HFFc6 (cell line): ENCODE measurements at regions not wholly inside any gene's neighbourhood (a gene's known extent, or its start where the extent isn't known, plus 50 kb on each side); places are given as distances from the start of the nearest gene placed in this dataset.
"Not testable (repeated sequence)": the region's sequence is repeated elsewhere in the genome, so short reads cannot be mapped to it uniquely, and the experiment has no call there.

Source experiments
- DNase-seq: peaks from one replicate; pipeline ENCODE4 v3.0.0-alpha.2; 2018
- H3K27ac Mint-ChIP-seq: 2 replicates; pipeline ENCODE4 v1.8.0; 2020; ENCODE audit warnings: mild to moderate bottlenecking, mixed read lengths
- H3K27me3 Mint-ChIP-seq: 2 replicates; pipeline ENCODE4 v1.8.0; 2021; ENCODE audit warnings: mild to moderate bottlenecking, moderate library complexity, mixed read lengths; ENCODE audit not compliant: insufficient read depth
- H3K36me3 Mint-ChIP-seq: 2 replicates; pipeline ENCODE4 v1.8.0; 2021; ENCODE audit warnings: low read depth, mixed read lengths
- H3K4me1 Mint-ChIP-seq: 2 replicates; pipeline ENCODE4 v1.8.0; 2020; ENCODE audit warnings: low read depth, mixed read lengths
- H3K4me3 Mint-ChIP-seq: 2 replicates; pipeline ENCODE4 v1.8.0; 2020; ENCODE audit warnings: mild to moderate bottlenecking, moderate library complexity, mixed read lengths
- H3K9me3 Mint-ChIP-seq: 2 replicates; pipeline ENCODE4 v1.8.0; 2020; ENCODE audit warnings: mild to moderate bottlenecking, mixed read lengths
- CTCF ChIP-seq: fragments of 200-600 bp; sonication (generic); IDR thresholded peaks from 2 replicates; pipeline ENCODE4 v1.5.0; 2021; ENCODE audit warnings: antibody characterized with exemption, mild to moderate bottlenecking

GRCh38 chr2:199552141-199552540 lies 94.4 kb upstream of the SATB2 start:
- Mint-ChIP-seq H3K9me3 (peaks cover 22% of the 10 kb centered on the region), H3K27ac (no peak overlapping the region)
- no peak for DNase-seq

GRCh38 chr2:199543606-199544172 lies 86.0 kb upstream of the SATB2 start:
- Mint-ChIP-seq H3K36me3 (no peaks in the 10 kb centered on the region), H3K9me3 (peaks cover 30% of the 10 kb centered on the region), H3K4me3 (no peak overlapping the region), H3K4me1 (no peaks in the 10 kb centered on the region), H3K27ac (no peak overlapping the region), H3K27me3 (no peaks in the 10 kb centered on the region)
- DNase-seq: no peak
- TF ChIP-seq CTCF: no peak

More at GRCh38 chr2:199552141-199552540, 94.4 kb upstream of the SATB2 start:
- Mint-ChIP-seq H3K4me1 (no peaks in the 10 kb centered on the region), H3K4me3 (no peak overlapping the region), H3K36me3 (no peaks in the 10 kb centered on the region), H3K27me3 (no peaks in the 10 kb centered on the region)
- TF ChIP-seq CTCF: no peak

- DNase-seq: no peak
- no peaks in the 10 kb centered on the region for H3K36me3 Mint-ChIP-seq
- peaks cover 11% of the 10 kb centered on the region for H3K9me3 Mint-ChIP-seq
- no peak overlapping the region for H3K27ac Mint-ChIP-seq
- H3K27me3 Mint-ChIP-seq: no peaks in the 10 kb centered on the region
- no peak overlapping the region for H3K4me3 Mint-ChIP-seq
- TF ChIP-seq CTCF: no peak
- no peaks in the 10 kb centered on the region for H3K4me1 Mint-ChIP-seq
Measured at GRCh38 chr2:199535445-199536177, 77.9 kb upstream of the SATB2 start.

- not testable (repeated sequence) for H3K27me3 Mint-ChIP-seq, H3K4me3 Mint-ChIP-seq, H3K36me3 Mint-ChIP-seq, H3K27ac Mint-ChIP-seq, DNase-seq, H3K4me1 Mint-ChIP-seq
- peaks cover 15% of the 10 kb centered on the region for H3K9me3 Mint-ChIP-seq
Measured at GRCh38 chr2:199533873-199534272, 76.1 kb upstream of the SATB2 start.

- no peaks in the 10 kb centered on the region for H3K36me3 Mint-ChIP-seq
- no peak overlapping the region for H3K4me3 Mint-ChIP-seq
- H3K4me1 Mint-ChIP-seq: no peaks in the 10 kb centered on the region
- no peak for TF ChIP-seq CTCF
- H3K27ac Mint-ChIP-seq: no peak overlapping the region
- no peaks in the 10 kb centered on the region for H3K27me3 Mint-ChIP-seq
- no peak for DNase-seq
- H3K9me3 Mint-ChIP-seq: peaks cover 23% of the 10 kb centered on the region
Measured at GRCh38 chr2:199527071-199527470, 69.3 kb upstream of the SATB2 start.

GRCh38 chr2:199524689-199525574 lies 67.2 kb upstream of the SATB2 start:
- TF ChIP-seq CTCF: no peak
- no peak for DNase-seq
- no peaks in the 10 kb centered on the region for H3K27me3 Mint-ChIP-seq

More at GRCh38 chr2:199524689-199525574, 67.2 kb upstream of the SATB2 start:
- Mint-ChIP-seq H3K4me3 (no peak overlapping the region), H3K36me3 (no peaks in the 10 kb centered on the region), H3K4me1 (no peaks in the 10 kb centered on the region), H3K27ac (no peak overlapping the region), H3K9me3 (peaks cover 23% of the 10 kb centered on the region)
